ENCODE measurements at regions not wholly inside any gene's neighbourhood (a gene's known extent, or its start where the extent isn't known, plus 50 kb on each side); places are given as distances from the start of the nearest gene placed in this dataset.

- no peak for DNase-seq (ENCODE audit: low spot score)
Measured at GRCh38 chr1:224565611-224566406, 50.3 kb upstream of the CNIH3 start.
